CD1c-positive myeloid dendritic cell (primary cell): ENCODE measurements at regions not wholly inside any gene's neighbourhood (a gene's known extent, or its start where the extent isn't known, plus 50 kb on each side); places are given as distances from the start of the nearest gene placed in this dataset.

Source experiments
- DNase-seq: peaks from one replicate; pipeline ENCODE4 v3.0.0-alpha.2; 2016; ENCODE audit errors: extremely low spot score

- DNase-seq = no peak
Observed at GRCh38 chr1:87273291-87273690, 55.4 kb upstream of the LMO4 start.

- DNase-seq = no peak
Observed at GRCh38 chr1:87274851-87275250, 53.8 kb upstream of the LMO4 start.

GRCh38 chr1:87278825-87279535, 49.7 kb upstream of the LMO4 start:
- no peak for DNase-seq
